ENCODE measurements at regions not wholly inside any gene's neighbourhood (a gene's known extent, or its start where the extent isn't known, plus 50 kb on each side); places are given as distances from the start of the nearest gene placed in this dataset.

DNA sequence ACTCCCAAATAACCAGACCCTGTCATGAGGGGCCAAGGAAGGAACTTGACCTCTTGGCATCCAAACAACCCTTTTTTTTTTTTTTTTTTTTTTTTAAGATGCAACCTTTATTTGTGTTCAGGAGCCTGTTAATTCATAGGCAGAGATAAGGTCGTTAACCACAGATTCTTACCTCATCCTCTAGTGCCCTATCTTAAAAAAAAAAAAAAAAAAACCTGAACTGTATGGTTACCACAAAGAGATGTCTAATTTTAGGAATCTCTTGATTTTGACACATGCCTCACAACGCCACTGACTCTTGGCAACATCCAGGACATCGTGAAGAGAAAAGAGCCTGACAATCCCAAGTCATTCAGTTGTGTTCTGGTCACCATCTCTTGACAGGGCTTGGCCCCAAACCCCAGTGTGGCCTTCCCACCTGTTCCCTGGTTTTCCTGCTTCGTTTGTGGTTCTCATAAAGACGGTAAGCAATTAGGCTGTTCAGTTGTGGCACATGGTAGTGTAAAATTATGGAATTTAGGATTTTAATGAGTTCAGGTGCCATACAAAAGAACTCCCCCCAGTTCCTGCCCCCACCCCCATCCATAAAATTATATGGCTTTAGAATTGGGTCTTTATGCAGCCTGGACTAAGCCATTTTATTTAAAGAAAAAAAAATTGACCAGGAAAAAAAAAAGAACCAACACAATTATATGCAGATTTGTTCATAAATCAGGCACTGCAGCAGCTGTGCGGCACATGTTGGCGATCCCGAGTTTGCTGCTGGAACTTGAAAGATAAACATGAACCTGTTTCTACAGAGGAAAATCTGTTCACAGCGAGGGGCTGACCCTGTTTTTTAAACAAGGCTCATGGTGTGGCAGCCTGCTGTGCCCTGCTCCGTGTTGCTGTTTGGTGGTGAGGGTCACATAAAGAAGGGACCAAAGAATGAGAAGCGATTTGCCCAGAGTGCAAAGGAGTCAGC lies 267.8 kb upstream of the CLINT1 start:
- Histone ChIP-seq H3K4me1 (ENCODE audit: control insufficient read depth, extremely low read depth, insufficient read depth, low read length) (no peaks in the 10 kb centered on the region), H3K79me2 (ENCODE audit: control insufficient read depth, insufficient read depth, low read length) (no peaks in the 10 kb centered on the region), H3K4me3 (replicated peaks in 1 of 4; ENCODE audit: control extremely low read depth in 1 of 4, insufficient read depth in 1 of 4, low read depth in 3 of 4, low read length in 4 of 4) (no peak overlapping the region), H3K36me3 (ENCODE audit: control insufficient read depth, insufficient read depth, low read length) (no peaks in the 10 kb centered on the region), H3K9me3 (ENCODE audit: control insufficient read depth, insufficient read depth, low read depth, low read length) (no peaks in the 10 kb centered on the region), H3K27me3 (ENCODE audit: control insufficient read depth, insufficient read depth, low read length) (no peaks in the 10 kb centered on the region), H3K27ac (ENCODE audit: insufficient read depth, low read length) (no peak overlapping the region), H2AFZ (ENCODE audit: low read length) (no peak overlapping the region), H4K20me1 (ENCODE audit: control insufficient read depth, extremely low read depth, insufficient read depth, low read length) (no peaks in the 10 kb centered on the region), H3K4me2 (ENCODE audit: extremely low read depth, insufficient read depth, low read length) (no peak overlapping the region), H3K9ac (ENCODE audit: insufficient read depth, low read length) (no peak overlapping the region)
- peak in 1 of 2 donors; percentile 14 for DNase-seq (ENCODE audit: low read depth in 2 of 2)
- TF ChIP-seq, protein P1, sequence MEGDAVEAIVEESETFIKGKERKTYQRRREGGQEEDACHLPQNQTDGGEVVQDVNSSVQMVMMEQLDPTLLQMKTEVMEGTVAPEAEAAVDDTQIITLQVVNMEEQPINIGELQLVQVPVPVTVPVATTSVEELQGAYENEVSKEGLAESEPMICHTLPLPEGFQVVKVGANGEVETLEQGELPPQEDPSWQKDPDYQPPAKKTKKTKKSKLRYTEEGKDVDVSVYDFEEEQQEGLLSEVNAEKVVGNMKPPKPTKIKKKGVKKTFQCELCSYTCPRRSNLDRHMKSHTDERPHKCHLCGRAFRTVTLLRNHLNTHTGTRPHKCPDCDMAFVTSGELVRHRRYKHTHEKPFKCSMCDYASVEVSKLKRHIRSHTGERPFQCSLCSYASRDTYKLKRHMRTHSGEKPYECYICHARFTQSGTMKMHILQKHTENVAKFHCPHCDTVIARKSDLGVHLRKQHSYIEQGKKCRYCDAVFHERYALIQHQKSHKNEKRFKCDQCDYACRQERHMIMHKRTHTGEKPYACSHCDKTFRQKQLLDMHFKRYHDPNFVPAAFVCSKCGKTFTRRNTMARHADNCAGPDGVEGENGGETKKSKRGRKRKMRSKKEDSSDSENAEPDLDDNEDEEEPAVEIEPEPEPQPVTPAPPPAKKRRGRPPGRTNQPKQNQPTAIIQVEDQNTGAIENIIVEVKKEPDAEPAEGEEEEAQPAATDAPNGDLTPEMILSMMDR (conservative IDR thresholded peaks at IDR 0.05 in 1 of 2, IDR thresholded peaks at IDR 0.05 in 1 of 2; ENCODE audit: low read depth in 1 of 2, low read length in 2 of 2) = no peak
- TF ChIP-seq EZH2 (IDR thresholded peaks at IDR 0.05; ENCODE audit: low read length, missing control alignments) = no peak

DNA sequence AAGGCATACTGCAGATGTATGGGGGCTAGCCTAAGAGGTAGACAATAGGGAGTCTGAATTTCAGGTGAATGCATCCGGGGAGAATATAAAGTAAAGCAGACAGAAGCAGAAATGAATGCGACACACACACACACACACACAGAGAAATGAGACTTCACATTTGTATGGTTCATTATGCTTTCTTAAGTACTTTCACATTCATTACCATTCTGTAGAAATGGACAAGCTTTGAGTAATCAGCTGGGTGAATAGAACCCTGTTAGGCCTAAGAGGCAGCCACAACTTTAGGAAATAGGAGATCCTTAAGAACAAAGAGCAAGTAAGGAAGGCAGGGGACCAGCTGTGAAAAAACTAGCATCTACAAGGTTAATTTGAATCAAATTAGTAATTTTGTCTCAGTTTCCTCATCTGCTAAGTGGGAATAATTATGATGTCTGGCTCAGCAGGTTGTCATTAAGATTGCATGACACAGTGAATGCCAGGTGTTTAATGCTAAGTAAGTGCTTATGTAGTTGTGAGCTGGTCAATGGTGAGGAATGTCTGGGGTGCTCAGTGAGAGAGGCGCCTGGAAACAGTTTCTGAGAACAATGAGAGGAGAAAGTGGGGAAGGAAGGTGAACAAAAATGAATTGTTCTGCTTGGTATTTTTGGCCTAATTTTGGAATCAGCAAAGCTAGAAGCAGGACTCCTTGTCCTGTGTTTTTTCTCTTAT lies 265.8 kb upstream of the CLINT1 start:
- Histone ChIP-seq H3K9me3 (ENCODE audit: control insufficient read depth, insufficient read depth, low read depth, low read length) (no peaks in the 10 kb centered on the region), H3K27me3 (ENCODE audit: control insufficient read depth, insufficient read depth, low read length) (no peaks in the 10 kb centered on the region), H3K27ac (ENCODE audit: insufficient read depth, low read length) (no peak overlapping the region), H3K79me2 (ENCODE audit: control insufficient read depth, insufficient read depth, low read length) (no peaks in the 10 kb centered on the region), H3K36me3 (ENCODE audit: control insufficient read depth, insufficient read depth, low read length) (no peaks in the 10 kb centered on the region), H3K9ac (ENCODE audit: insufficient read depth, low read length) (no peak overlapping the region), H4K20me1 (ENCODE audit: control insufficient read depth, extremely low read depth, insufficient read depth, low read length) (no peaks in the 10 kb centered on the region), H3K4me2 (ENCODE audit: extremely low read depth, insufficient read depth, low read length) (no peak overlapping the region), H3K4me3 (replicated peaks in 1 of 4; ENCODE audit: control extremely low read depth in 1 of 4, insufficient read depth in 1 of 4, low read depth in 3 of 4, low read length in 4 of 4) (no peak overlapping the region), H2AFZ (ENCODE audit: low read length) (no peak overlapping the region), H3K4me1 (ENCODE audit: control insufficient read depth, extremely low read depth, insufficient read depth, low read length) (no peaks in the 10 kb centered on the region)
- TF ChIP-seq, protein P1 (conservative IDR thresholded peaks at IDR 0.05 in 1 of 2, IDR thresholded peaks at IDR 0.05 in 1 of 2; ENCODE audit: low read depth in 1 of 2, low read length in 2 of 2) = no peak
- TF ChIP-seq EZH2 (IDR thresholded peaks at IDR 0.05; ENCODE audit: low read length, missing control alignments) = no peak
- no peak for DNase-seq (ENCODE audit: low read depth in 2 of 2)

DNA sequence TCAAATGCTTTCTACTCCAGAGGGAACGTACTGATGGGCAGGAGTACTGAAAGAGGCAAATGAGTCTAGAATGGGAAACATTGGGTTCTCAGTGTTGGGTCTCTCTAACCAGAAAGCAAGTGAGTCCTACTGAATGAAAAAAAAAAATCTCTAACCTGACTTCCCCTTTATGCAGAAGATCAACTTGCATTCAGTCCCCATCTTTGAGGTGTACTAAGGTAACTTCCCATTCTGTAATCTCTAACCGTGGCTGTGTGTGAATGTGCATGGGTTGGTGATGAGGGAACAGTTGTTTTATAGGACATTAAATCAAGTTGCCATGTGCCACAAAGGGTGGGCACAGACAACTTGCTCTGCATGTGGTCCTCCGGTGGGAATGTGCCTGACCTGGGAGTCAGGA lies 264.6 kb upstream of the CLINT1 start:
- no peak overlapping the region for H3K9ac ChIP-seq (ENCODE audit: insufficient read depth, low read length)
- H3K27ac ChIP-seq (ENCODE audit: insufficient read depth, low read length) = no peak overlapping the region
- no peaks in the 10 kb centered on the region for H3K27me3 ChIP-seq (ENCODE audit: control insufficient read depth, insufficient read depth, low read length)
- TF ChIP-seq, protein P1 (conservative IDR thresholded peaks at IDR 0.05 in 1 of 2, IDR thresholded peaks at IDR 0.05 in 1 of 2; ENCODE audit: low read depth in 1 of 2, low read length in 2 of 2) = no peak
- no peak for TF ChIP-seq EZH2 (IDR thresholded peaks at IDR 0.05; ENCODE audit: low read length, missing control alignments)
- H2AFZ ChIP-seq (ENCODE audit: low read length) = no peak overlapping the region
- DNase-seq (ENCODE audit: low read depth in 2 of 2) = no peak
- H3K9me3 ChIP-seq (ENCODE audit: control insufficient read depth, insufficient read depth, low read depth, low read length) = no peaks in the 10 kb centered on the region
- no peaks in the 10 kb centered on the region for H3K79me2 ChIP-seq (ENCODE audit: control insufficient read depth, insufficient read depth, low read length)
- no peaks in the 10 kb centered on the region for H3K36me3 ChIP-seq (ENCODE audit: control insufficient read depth, insufficient read depth, low read length)
- H3K4me1 ChIP-seq (ENCODE audit: control insufficient read depth, extremely low read depth, insufficient read depth, low read length) = no peaks in the 10 kb centered on the region
- no peak overlapping the region for H3K4me2 ChIP-seq (ENCODE audit: extremely low read depth, insufficient read depth, low read length)
- H4K20me1 ChIP-seq (ENCODE audit: control insufficient read depth, extremely low read depth, insufficient read depth, low read length) = no peaks in the 10 kb centered on the region
- H3K4me3 ChIP-seq (replicated peaks in 1 of 4; ENCODE audit: control extremely low read depth in 1 of 4, insufficient read depth in 1 of 4, low read depth in 3 of 4, low read length in 4 of 4) = no peak overlapping the region
